Sigmoid colon (tissue), 4 donors: ENCODE measurements at regions not wholly inside any gene's neighbourhood (a gene's known extent, or its start where the extent isn't known, plus 50 kb on each side); places are given as distances from the start of the nearest gene placed in this dataset.

Experiments
- CTCF ChIP-seq, 4 experiments: fragments of 450-650 bp in 3 of 4; fragments of 200-600 bp in 1 of 4; IDR thresholded peaks; one replicate each; pipeline ENCODE4 v1.5.1; 2016 to 2019; ENCODE audit warnings: antibody characterized with exemption in 4 of 4, mild to moderate bottlenecking in 3 of 4, moderate library complexity in 2 of 4
- EP300 ChIP-seq, 4 donors: sonication (generic); formaldehyde crosslinking; IDR thresholded peaks; one replicate each; pipeline ENCODE4 v1.6.1; 2017; ENCODE audit warnings: antibody characterized with exemption in 4 of 4

- TF ChIP-seq CTCF (IDR thresholded peaks at IDR 0.05) = no peak
- no peak for TF ChIP-seq EP300 (IDR thresholded peaks at IDR 0.05)
Observed at GRCh38 chr6:66082914-66083313, 375.9 kb upstream of the EYS start.
